ENCODE measurements at regions not wholly inside any gene's neighbourhood (a gene's known extent, or its start where the extent isn't known, plus 50 kb on each side); places are given as distances from the start of the nearest gene placed in this dataset.

DNA sequence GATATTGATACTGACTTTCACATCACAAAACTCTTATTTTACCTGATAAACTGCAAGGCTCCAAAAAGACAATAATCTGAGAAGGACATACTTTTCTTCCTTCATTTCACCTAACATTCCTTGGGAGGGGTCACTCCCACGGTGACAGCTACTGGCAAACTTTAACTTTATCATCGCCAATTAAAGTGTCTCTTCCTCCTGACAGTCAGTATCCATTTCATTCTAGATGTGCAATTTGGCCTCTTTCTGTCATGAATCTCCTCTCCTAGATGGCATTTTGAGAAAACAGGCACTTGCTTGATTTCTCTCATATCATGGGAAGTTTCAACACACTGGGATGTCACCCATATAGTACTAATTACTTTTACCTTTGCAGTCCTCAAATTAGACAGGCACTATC is 413.5 kb upstream of the CCNG1 start:
- H3K9me3 ChIP-seq (ENCODE audit: control insufficient read depth, insufficient read depth, low read depth, low read length), result no peaks in the 10 kb centered on the region
- ChIA-PET CTCF (no interaction called here), POLR2A (no interaction called here)
- H3K4me3 ChIP-seq (ENCODE audit: low read depth in 2 of 2, low read length in 2 of 2), result no peak overlapping the region
- no TSS peak for BruUV-seq (replicated peaks)
- in situ Hi-C loops (cut with HindIII; ENCODE audit: low pct_unique_long_range_greater_than_20kb, low sequenced_read_pairs), result no loop called here
- DNase-seq (ENCODE audit: low read depth, low spot score), result no peak
- no peaks in the 10 kb centered on the region for H3K27me3 ChIP-seq (ENCODE audit: control insufficient read depth, insufficient read depth, low read length)
- ATAC-seq, result no peak
- H3K4me1 ChIP-seq (ENCODE audit: control insufficient read depth, insufficient read depth, low read length), result no peaks in the 10 kb centered on the region
- no peaks in the 10 kb centered on the region for H3K36me3 ChIP-seq (ENCODE audit: control insufficient read depth, insufficient read depth, low read length)
- H3K27ac ChIP-seq (ENCODE audit: low read length), result no peak overlapping the region
- TF ChIP-seq TCF7L2 (IDR thresholded peaks at IDR 0.05; ENCODE audit: low read depth, low read length) (no peak), POLR2AphosphoS5 (IDR thresholded peaks at IDR 0.05; ENCODE audit: low read depth, low read length) (no peak), SIN3A (IDR thresholded peaks at IDR 0.05; ENCODE audit: borderline replicate concordance, insufficient read depth, low read depth, low read length) (no peak)
- TF ChIP-seq, protein P1, sequence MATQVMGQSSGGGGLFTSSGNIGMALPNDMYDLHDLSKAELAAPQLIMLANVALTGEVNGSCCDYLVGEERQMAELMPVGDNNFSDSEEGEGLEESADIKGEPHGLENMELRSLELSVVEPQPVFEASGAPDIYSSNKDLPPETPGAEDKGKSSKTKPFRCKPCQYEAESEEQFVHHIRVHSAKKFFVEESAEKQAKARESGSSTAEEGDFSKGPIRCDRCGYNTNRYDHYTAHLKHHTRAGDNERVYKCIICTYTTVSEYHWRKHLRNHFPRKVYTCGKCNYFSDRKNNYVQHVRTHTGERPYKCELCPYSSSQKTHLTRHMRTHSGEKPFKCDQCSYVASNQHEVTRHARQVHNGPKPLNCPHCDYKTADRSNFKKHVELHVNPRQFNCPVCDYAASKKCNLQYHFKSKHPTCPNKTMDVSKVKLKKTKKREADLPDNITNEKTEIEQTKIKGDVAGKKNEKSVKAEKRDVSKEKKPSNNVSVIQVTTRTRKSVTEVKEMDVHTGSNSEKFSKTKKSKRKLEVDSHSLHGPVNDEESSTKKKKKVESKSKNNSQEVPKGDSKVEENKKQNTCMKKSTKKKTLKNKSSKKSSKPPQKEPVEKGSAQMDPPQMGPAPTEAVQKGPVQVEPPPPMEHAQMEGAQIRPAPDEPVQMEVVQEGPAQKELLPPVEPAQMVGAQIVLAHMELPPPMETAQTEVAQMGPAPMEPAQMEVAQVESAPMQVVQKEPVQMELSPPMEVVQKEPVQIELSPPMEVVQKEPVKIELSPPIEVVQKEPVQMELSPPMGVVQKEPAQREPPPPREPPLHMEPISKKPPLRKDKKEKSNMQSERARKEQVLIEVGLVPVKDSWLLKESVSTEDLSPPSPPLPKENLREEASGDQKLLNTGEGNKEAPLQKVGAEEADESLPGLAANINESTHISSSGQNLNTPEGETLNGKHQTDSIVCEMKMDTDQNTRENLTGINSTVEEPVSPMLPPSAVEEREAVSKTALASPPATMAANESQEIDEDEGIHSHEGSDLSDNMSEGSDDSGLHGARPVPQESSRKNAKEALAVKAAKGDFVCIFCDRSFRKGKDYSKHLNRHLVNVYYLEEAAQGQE (IDR thresholded peaks at IDR 0.05; ENCODE audit: insufficient read depth in 1 of 2, low read depth in 2 of 2, low read length in 1 of 2), result no peak
- TF ChIP-seq, protein P2, sequence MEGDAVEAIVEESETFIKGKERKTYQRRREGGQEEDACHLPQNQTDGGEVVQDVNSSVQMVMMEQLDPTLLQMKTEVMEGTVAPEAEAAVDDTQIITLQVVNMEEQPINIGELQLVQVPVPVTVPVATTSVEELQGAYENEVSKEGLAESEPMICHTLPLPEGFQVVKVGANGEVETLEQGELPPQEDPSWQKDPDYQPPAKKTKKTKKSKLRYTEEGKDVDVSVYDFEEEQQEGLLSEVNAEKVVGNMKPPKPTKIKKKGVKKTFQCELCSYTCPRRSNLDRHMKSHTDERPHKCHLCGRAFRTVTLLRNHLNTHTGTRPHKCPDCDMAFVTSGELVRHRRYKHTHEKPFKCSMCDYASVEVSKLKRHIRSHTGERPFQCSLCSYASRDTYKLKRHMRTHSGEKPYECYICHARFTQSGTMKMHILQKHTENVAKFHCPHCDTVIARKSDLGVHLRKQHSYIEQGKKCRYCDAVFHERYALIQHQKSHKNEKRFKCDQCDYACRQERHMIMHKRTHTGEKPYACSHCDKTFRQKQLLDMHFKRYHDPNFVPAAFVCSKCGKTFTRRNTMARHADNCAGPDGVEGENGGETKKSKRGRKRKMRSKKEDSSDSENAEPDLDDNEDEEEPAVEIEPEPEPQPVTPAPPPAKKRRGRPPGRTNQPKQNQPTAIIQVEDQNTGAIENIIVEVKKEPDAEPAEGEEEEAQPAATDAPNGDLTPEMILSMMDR (IDR thresholded peaks at IDR 0.05), result no peak
- intact Hi-C loops (cut with micrococcal nuclease; ENCODE audit: unreplicated experiment), result no loop called here

DNA sequence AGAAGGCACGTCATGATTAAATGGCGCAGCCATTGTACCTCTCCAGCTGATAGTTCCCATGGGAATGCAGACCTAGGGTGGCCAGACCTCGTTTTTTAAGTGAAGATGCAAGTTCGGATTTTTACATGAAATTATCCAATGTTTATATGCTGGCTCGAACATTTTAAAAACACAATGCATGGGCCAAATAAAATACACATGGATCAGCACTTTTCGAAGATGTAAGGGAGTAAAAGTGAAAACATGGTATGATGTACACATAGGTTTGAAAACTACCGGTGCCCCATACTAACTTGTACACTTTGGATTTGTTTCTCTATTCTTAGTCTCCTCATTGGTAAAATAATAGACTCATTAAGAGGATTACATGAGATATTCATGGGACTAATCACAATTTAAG is 412.5 kb upstream of the CCNG1 start:
- DNase-seq (ENCODE audit: low read depth, low spot score), result no peak
- Histone ChIP-seq H3K36me3 (ENCODE audit: control insufficient read depth, insufficient read depth, low read length) (no peaks in the 10 kb centered on the region), H3K4me1 (ENCODE audit: control insufficient read depth, insufficient read depth, low read length) (no peaks in the 10 kb centered on the region), H3K4me3 (ENCODE audit: low read depth in 2 of 2, low read length in 2 of 2) (no peak overlapping the region), H3K27me3 (ENCODE audit: control insufficient read depth, insufficient read depth, low read length) (no peaks in the 10 kb centered on the region), H3K9me3 (ENCODE audit: control insufficient read depth, insufficient read depth, low read depth, low read length) (no peaks in the 10 kb centered on the region), H3K27ac (ENCODE audit: low read length) (no peak overlapping the region)
- TF ChIP-seq POLR2AphosphoS5 (IDR thresholded peaks at IDR 0.05; ENCODE audit: low read depth, low read length) (no peak), TCF7L2 (IDR thresholded peaks at IDR 0.05; ENCODE audit: low read depth, low read length) (no peak), SIN3A (IDR thresholded peaks at IDR 0.05; ENCODE audit: borderline replicate concordance, insufficient read depth, low read depth, low read length) (no peak)
- TF ChIP-seq, protein P2 (IDR thresholded peaks at IDR 0.05), result no peak
- TF ChIP-seq, protein P1 (IDR thresholded peaks at IDR 0.05; ENCODE audit: insufficient read depth in 1 of 2, low read depth in 2 of 2, low read length in 1 of 2), result no peak
- ATAC-seq, result no peak
- ChIA-PET CTCF (no interaction called here), POLR2A (no interaction called here)
- BruUV-seq (replicated peaks), result no TSS peak
- intact Hi-C loops (cut with micrococcal nuclease; ENCODE audit: unreplicated experiment), result no loop called here
- in situ Hi-C loops (cut with HindIII; ENCODE audit: low pct_unique_long_range_greater_than_20kb, low sequenced_read_pairs), result no loop called here

Data from Panc1 (cell line).